ENCODE measurements at regions not wholly inside any gene's neighbourhood (a gene's known extent, or its start where the extent isn't known, plus 50 kb on each side); places are given as distances from the start of the nearest gene placed in this dataset.

GRCh38 chr5:167208911-167209310 lies 1082.5 kb upstream of the WWC1 start:
- DNase-seq (ENCODE audit: low read depth): peak; percentile 28

- peak; percentile 1 for DNase-seq (ENCODE audit: low read depth)
These were observed 1074.2 kb upstream of the WWC1 start for GRCh38 chr5:167217097-167217743.

- DNase-seq (ENCODE audit: low read depth): no peak
These were observed 1072.1 kb upstream of the WWC1 start for GRCh38 chr5:167219298-167219697.

GRCh38 chr5:167226386-167226785 lies 1065.1 kb upstream of the WWC1 start:
- no peak for DNase-seq (ENCODE audit: low read depth)

GRCh38 chr5:167228134-167228533 lies 1063.3 kb upstream of the WWC1 start:
- DNase-seq (ENCODE audit: low read depth): no peak

GRCh38 chr5:167229751-167230150 lies 1061.7 kb upstream of the WWC1 start:
- DNase-seq (ENCODE audit: low read depth): no peak

GRCh38 chr5:167230414-167230813 lies 1061.0 kb upstream of the WWC1 start:
- no peak for DNase-seq (ENCODE audit: low read depth)

GRCh38 chr5:167232675-167233311 lies 1058.7 kb upstream of the WWC1 start:
- no peak for DNase-seq (ENCODE audit: low read depth)

- peak; percentile 1 for DNase-seq (ENCODE audit: low read depth)
These were observed 1057.8 kb upstream of the WWC1 start for GRCh38 chr5:167233507-167234220.

- no peak for DNase-seq (ENCODE audit: low read depth)
These were observed 1049.9 kb upstream of the WWC1 start for GRCh38 chr5:167241436-167242067.

- no peak for DNase-seq (ENCODE audit: low read depth)
These were observed 1048.7 kb upstream of the WWC1 start for GRCh38 chr5:167242701-167243100.

GRCh38 chr5:167243463-167243862 lies 1048.0 kb upstream of the WWC1 start:
- DNase-seq (ENCODE audit: low read depth): no peak

- DNase-seq (ENCODE audit: low read depth): peak; percentile 2
These were observed 1046.9 kb upstream of the WWC1 start for GRCh38 chr5:167244583-167244982.

GRCh38 chr5:167245868-167246267 lies 1045.6 kb upstream of the WWC1 start:
- DNase-seq (ENCODE audit: low read depth): peak; percentile 7

- DNase-seq (ENCODE audit: low read depth): no peak
These were observed 1043.6 kb upstream of the WWC1 start for GRCh38 chr5:167247816-167248215.

GRCh38 chr5:167248257-167248656 lies 1043.2 kb upstream of the WWC1 start:
- peak; percentile 16 for DNase-seq (ENCODE audit: low read depth)

GRCh38 chr5:167250996-167251395 lies 1040.4 kb upstream of the WWC1 start:
- no peak for DNase-seq (ENCODE audit: low read depth)

GRCh38 chr5:167254132-167254531 lies 1037.3 kb upstream of the WWC1 start:
- DNase-seq (ENCODE audit: low read depth): no peak

- DNase-seq (ENCODE audit: low read depth): no peak
These were observed 1035.5 kb upstream of the WWC1 start for GRCh38 chr5:167255926-167256325.

GRCh38 chr5:167259806-167260205 lies 1031.6 kb upstream of the WWC1 start:
- DNase-seq (ENCODE audit: low read depth): no peak

- DNase-seq (ENCODE audit: low read depth): peak; percentile 3
These were observed 1029.9 kb upstream of the WWC1 start for GRCh38 chr5:167261309-167262100.

Data from myocyte (in vitro differentiated cells).